GM19035 (cell line): ENCODE measurements at regions not wholly inside any gene's neighbourhood (a gene's known extent, or its start where the extent isn't known, plus 50 kb on each side); places are given as distances from the start of the nearest gene placed in this dataset.

Experiments
- ATAC-seq: cut with Tn5 transposase; IDR thresholded peaks from one replicate; pipeline ENCODE4 v1.9.1; 2021; ENCODE audit not compliant: unreplicated experiment

- no peak for ATAC-seq
These were observed 451.5 kb upstream of the FAT3 start for GRCh38 chr11:91773090-91773489.

- ATAC-seq: no peak
These were observed 452.7 kb upstream of the FAT3 start for GRCh38 chr11:91771961-91772360.

DNA sequence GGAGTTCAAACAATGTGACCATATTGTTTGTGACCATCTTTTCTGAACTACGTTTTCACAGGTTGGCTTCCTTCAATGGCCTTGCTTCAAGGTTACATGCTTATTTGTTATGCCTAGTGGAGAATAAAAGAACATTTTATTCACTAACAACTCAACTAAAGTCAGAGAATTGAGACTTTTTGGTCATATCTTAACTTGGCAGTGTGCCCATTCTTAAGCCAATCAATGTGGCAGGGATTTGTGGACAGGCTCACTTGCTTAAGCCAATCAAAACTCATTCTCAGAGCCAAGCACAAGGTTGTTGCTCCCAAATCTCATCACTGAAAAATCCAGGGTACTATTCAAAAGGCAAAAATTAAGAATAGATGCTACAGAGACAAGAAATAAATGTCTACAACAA, 455.8 kb upstream of the FAT3 start:
- ATAC-seq: no peak

- ATAC-seq: no peak
These were observed 461.3 kb upstream of the FAT3 start for GRCh38 chr11:91763331-91763730.

DNA sequence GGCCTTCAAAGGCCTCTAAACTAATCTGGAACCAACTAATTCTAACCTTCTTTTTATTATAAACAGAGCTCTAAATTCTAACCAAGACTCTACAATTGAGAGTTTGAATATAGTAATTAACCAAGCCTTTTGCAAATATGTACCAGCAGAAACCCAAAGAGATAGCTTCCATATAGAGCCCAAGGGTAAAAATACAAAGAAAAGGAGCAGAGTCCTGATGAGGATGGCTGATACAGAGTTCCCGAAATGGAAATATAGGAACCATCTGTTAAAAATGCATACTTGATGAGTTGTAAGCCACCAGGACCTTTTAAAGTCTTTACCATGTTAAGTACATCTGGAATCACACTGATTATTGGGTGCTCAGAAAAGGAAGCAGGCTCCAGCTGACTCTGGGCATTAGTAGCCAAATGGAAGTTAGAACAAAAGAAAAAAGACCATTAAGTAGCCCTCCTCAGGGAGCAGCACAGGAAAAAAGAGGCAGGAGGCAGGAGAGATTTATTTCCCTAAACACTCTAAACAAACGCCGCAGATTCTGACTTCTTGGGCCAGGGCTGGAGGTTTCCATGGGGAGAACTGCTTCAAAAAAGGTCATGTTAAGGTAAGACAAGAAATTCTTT, 463.1 kb upstream of the FAT3 start:
- no peak for ATAC-seq

DNA sequence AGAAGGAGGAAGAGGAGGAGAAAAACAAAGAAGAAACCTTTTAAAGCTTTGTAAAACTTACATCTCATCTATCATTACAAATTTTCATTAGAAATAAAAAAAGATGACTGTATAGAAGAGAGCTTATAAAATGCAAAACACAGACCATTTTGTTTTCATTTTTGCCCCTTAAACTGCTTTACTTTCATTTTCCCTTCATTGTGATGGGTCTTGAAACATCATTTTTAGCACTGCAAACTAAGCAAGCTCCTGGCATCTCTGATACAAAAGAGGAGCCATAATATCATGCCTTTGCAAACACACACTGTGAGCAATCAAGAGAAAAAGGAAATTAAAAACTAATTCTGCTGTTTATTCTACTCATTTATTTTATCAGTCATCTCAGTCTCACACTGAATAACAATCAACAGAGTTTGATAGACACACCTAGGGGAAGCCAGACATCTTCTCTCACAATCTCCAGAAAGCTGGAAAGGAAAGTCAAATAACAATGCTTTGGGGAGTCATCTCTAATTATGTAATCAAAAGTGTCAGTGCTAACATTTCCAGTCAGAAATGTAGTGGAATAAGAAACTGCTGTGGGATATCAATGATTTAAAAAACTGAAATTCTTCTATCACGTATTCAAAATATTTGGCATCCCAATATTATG, 467.7 kb upstream of the FAT3 start:
- no peak for ATAC-seq

DNA sequence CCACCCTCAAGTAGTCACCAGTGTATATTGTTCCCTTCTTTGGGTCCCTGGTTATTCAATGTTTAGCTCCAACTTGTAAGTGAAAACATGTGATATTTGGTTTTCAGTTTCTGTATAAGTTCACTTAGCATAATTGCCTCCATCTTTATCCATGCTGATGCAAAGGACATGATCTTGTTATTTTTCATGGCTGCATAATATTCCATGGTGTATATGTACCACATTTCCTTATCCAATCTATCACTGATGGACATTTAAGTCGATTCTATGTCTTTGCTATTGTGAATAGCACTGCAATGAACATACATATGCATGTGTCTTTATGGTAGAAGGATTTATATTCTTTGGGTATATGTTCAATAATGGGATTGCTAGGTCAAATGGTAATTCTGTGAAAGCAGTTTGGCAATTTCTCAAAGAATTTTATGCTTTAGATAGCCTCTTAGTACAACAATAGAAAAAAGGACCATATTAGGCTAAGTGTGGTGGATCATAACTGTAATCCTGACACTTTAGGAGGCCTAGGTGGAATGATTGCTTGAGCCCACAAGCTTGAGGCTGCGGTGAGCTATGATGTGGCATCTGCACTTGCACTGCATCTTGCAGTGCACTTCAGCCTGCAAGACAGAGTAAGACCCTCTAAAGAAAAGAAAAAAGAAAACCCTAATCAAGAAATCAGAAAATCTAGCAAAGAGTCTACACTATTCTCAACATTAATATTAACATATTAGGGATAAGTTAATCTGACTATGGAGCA, 468.5 kb upstream of the FAT3 start:
- no peak for ATAC-seq

DNA sequence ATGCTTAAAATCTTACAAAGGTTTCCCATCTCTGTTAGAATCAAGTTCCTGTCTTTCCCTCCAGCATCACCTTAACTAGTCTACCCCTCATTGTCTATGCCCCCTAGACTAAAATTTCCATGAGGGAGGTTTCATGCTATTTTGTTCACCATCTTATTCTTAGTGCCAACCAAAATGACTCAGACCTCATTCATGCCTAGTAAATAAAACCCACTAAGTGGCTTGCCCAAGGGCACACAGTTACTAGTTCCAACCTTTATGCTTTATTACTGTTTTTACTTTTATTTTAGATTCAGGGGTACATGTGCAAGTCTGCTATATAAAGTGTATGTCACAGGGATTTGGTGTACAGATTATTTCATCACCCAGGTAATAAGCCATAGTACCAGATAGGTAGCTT, 469.1 kb upstream of the FAT3 start:
- no peak for ATAC-seq

GRCh38 chr11:91749251-91749650, 475.4 kb upstream of the FAT3 start:
- no peak for ATAC-seq

GRCh38 chr11:91742155-91742554, 482.5 kb upstream of the FAT3 start:
- no peak for ATAC-seq

DNA sequence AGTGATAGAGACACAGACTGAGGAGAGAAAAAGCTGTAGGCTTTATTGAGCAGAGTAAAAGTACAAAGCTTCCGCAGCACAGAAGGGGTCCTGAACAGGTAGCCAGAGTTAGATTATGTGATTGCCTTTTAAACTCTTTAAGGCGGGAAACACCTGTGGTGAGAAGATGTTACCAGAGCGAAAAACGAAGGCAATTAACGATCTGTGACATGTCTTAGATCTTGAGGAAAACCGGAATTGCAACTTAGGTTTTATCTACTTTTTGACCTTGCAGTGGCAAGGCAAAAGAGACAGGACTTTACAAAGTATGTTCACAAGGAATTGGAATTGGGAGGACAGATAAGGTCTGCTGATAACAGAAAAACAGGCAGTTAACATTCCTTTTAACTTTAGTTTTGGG, 493.6 kb upstream of the FAT3 start:
- no peak for ATAC-seq

DNA sequence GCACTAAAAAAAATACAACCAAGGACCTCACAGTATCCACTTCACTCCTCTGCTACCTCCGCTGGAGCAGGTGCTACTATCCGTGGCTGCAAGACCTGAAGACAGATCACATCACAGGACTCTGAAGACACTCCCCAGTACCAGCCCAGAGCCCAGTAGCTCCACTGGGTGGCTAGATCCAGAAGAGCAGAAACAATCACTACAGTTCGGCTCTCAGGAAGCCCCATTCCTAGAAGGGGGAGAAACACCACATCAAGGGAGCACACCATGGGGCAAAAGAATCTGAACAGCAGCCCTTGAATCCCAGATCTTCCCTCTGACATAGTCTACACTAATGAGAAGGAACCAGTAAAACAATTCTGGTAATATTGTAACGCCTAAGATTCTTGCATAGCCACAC, 494.0 kb upstream of the FAT3 start:
- no peak for ATAC-seq

GRCh38 chr11:91730057-91730456, 494.6 kb upstream of the FAT3 start:
- ATAC-seq: no peak

DNA sequence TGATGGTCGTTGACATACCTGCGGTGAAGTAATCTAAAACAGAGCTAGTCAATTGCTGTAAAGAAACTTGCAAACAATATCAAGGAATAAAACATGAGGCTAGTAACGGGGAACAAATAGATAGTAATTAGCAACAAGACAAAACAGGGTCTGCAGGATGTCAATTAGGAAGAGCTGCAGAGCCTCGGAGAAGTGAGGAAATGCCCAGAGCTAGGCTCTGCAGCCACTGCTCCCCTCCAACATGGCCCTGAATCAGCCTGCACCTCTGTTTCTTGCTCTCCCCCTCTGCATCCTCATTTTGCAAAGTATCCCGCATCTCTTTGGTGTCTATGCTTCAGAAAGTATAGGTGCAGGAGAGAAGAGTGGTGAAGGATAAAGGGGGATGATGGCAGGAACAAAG, 507.4 kb upstream of the FAT3 start:
- no peak for ATAC-seq

DNA sequence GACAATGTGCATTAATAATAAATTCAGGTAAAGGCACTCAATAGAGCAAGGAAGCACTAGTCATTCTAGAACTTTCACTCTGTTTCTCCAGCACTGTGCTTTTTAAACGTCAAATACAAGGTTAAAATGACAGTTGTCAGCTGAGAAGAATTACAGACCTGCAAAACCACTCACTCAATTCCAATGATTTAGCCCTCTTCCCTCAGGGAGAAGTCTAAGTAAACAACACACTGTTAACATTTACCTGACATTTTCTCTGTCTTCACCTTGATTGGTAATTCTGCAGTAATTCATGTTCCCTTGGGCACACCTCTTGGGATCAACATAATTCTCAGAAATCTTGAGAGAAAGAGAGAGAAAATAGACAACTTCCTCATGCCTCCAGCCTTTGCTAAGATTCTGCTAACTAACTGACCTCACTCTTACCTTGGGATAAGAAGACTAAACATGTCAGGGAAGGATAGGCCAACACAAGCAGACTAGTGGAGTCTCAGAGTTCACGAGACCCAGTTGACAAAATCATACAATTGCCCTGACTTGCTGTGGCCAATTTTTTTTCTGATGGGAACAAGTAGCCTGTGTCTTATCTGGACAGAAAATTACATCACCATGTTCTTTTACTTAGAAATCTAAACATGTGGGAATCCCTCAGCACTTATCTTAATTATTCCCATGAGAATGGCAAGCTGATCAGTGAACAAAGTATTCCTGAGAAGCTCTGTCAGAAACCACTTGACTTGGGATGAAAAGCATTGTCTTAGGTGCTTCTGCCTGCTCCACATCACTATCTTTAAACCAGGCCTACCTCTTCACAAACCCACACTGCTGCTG, 516.8 kb upstream of the FAT3 start:
- ATAC-seq: no peak

GRCh38 chr11:91703042-91703441, 521.6 kb upstream of the FAT3 start:
- no peak for ATAC-seq

DNA sequence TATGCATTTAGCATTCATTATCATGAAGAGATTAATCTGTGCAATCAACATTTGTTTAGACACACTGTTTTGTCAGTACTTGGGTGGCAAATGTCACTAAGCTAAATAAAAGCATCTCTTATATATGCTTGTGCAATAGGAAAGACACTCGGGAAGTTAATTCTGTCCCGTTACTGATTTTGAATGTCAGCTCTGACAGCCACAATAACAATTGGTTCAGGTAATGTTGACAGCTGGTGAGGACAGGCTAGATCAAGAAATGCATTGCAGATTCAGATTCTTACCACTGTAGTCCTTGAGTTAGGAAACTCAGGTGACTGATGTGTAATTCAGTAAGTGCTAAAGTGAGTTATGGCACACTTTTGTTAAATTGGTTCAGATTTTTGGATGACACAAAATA, 523.8 kb upstream of the FAT3 start:
- no peak for ATAC-seq

GRCh38 chr11:91698845-91699244, 525.8 kb upstream of the FAT3 start:
- no peak for ATAC-seq

DNA sequence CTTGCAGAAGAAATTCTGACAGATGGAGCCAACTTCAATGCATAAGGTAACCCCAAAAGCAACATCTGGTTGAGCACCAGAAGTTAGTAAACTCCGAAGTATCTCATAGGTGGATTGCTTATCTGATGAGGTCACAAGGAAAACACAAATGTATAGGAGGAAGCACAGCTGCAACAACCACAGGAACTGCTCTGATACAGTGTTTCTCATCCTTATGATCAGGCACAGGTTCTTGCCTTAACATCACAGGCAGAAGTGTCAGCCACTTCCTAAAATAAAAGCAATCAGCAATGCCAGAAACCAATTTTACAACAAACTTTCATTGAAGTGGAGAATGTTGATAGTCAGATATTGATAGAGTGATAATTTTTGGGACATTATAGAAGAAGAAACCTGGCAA, 530.3 kb upstream of the FAT3 start:
- no peak for ATAC-seq

- no peak for ATAC-seq
These were observed 532.7 kb upstream of the FAT3 start for GRCh38 chr11:91691872-91692271.

DNA sequence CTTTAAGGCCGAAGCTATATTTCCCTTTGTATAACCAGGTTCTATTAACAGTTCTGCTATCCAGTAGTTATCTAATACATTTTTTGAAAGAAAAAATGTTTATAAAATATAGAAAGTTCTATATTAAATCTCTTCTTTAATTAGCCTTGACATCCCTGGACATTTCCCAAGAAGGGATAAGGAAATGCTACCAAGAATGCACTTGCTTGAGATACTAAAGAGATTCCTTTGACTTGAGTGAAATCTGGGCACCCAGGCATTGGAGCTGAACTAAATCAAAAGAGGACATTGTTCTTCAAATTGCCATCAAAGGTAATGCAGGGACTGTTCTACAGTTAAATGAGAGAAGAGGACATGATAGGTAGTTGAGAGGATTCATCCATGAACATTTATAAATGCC, 535.9 kb upstream of the FAT3 start:
- ATAC-seq: no peak

DNA sequence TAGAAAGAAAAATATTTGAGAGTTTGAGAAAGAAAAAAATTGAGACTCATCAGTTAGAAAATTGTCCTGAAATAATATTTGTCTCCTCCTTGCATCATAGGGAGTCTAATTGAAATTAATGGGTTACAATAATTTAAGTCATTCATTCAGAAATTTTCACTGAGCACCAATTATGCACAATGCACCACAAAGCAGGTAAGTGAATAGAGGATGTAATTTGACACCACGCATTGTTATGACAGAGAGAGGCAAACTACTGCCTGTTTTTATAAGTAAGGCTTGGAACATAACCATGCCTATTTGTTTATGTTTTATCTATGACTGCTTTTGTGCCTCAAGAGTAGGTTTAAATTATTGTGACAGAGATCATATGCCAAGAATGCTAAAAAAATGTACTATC, 537.9 kb upstream of the FAT3 start:
- no peak for ATAC-seq
